WTC11 (cell line): ENCODE measurements at regions not wholly inside any gene's neighbourhood (a gene's known extent, or its start where the extent isn't known, plus 50 kb on each side); places are given as distances from the start of the nearest gene placed in this dataset.

ENCODE experiments used
- ATAC-seq: fragments of 200-7000 bp; cut with Tn5 transposase; 2 replicates; pipeline ENCODE4 v1.10.0; 2021; ENCODE audit warnings: mild to moderate bottlenecking, moderate library complexity
- CTCF ChIA-PET: fragments of 300-600 bp; sonication (Branson Sonifier 250); formaldehyde crosslinking; loops from one replicate; lab custom pipeline; 2021; ENCODE audit warnings: antibody characterized with exemption; lab: Charles Lee
- POLR2A ChIA-PET: fragments of 350-600 bp; sonication (Branson Sonifier 250); formaldehyde crosslinking; loops from one replicate; lab custom pipeline; 2021; ENCODE audit warnings: antibody characterized with exemption; lab: Charles Lee
- DNase-seq: peaks from one replicate; pipeline ENCODE4 v3.0.0; 2021; ENCODE audit warnings: low spot score
- H3K27ac Mint-ChIP-seq: 2 replicates; pipeline ENCODE4 v1.8.0; 2021; ENCODE audit warnings: mixed read lengths
- H3K27me3 Mint-ChIP-seq: 2 replicates; pipeline ENCODE4 v1.8.0; 2021; ENCODE audit warnings: low read depth, mild to moderate bottlenecking, moderate library complexity, mixed read lengths
- H3K36me3 Mint-ChIP-seq: 2 replicates; pipeline ENCODE4 v1.8.0; 2021; ENCODE audit warnings: mixed read lengths
- H3K4me1 Mint-ChIP-seq: 2 replicates; pipeline ENCODE4 v1.8.0; 2022; ENCODE audit warnings: mixed read lengths
- H3K4me3 Mint-ChIP-seq: 2 replicates; pipeline ENCODE4 v1.8.0; 2021; ENCODE audit warnings: mild to moderate bottlenecking, moderate library complexity, mixed read lengths
- H3K9me3 Mint-ChIP-seq: 2 replicates; pipeline ENCODE4 v1.8.0; 2021; ENCODE audit warnings: mixed read lengths
- ESRRA ChIP-seq: sonication (generic); formaldehyde crosslinking; IDR thresholded peaks from 2 replicates; pipeline ENCODE4 v1.8.1; 2022; ENCODE audit warnings: mild to moderate bottlenecking, missing genetic modification reagents, borderline replicate concordance
- FOXJ3 ChIP-seq: sonication (generic); formaldehyde crosslinking; IDR thresholded peaks from 2 replicates; pipeline ENCODE4 v1.9.0; 2021; ENCODE audit warnings: missing genetic modification reagents, mild to moderate bottlenecking, borderline replicate concordance
- FOXK1 ChIP-seq: sonication (generic); formaldehyde crosslinking; IDR thresholded peaks from 2 replicates; pipeline ENCODE4 v1.8.0; 2022; ENCODE audit warnings: mild to moderate bottlenecking, moderate library complexity, missing genetic modification reagents
- FOXP4 ChIP-seq: sonication (generic); formaldehyde crosslinking; IDR thresholded peaks from 2 replicates; pipeline ENCODE4 v1.8.0; 2022; ENCODE audit warnings: mild to moderate bottlenecking, missing genetic modification reagents
- GTF2I ChIP-seq: fragments of 250-450 bp; sonication (Bioruptor Pico); conservative IDR thresholded peaks from 2 replicates; pipeline ENCODE4 v1.4.0; 2021; ENCODE audit warnings: mild to moderate bottlenecking
- HMGA2 ChIP-seq: fragments of 250-450 bp; sonication (Bioruptor Pico); IDR thresholded peaks from 2 replicates; pipeline ENCODE4 v1.4.0; 2021; ENCODE audit warnings: mild to moderate bottlenecking, moderate library complexity
- NFATC4 ChIP-seq: fragments of 250-450 bp; sonication (Bioruptor Pico); IDR thresholded peaks from 2 replicates; pipeline ENCODE4 v1.9.0; 2021; ENCODE audit warnings: mild to moderate bottlenecking
- NFE2L1 ChIP-seq: sonication (generic); formaldehyde crosslinking; IDR thresholded peaks from 2 replicates; pipeline ENCODE4 v1.8.1; 2023; ENCODE audit warnings: missing genetic modification reagents
- NFYB ChIP-seq: sonication (generic); formaldehyde crosslinking; conservative IDR thresholded peaks from 2 replicates; pipeline ENCODE4 v1.8.0; 2022; ENCODE audit warnings: low read depth, missing genetic modification reagents
- OVOL2 ChIP-seq: fragments of 250-450 bp; sonication (Bioruptor Pico); IDR thresholded peaks from 2 replicates; pipeline ENCODE4 v1.9.0; 2021; ENCODE audit warnings: mild to moderate bottlenecking, borderline replicate concordance
- PRDM15 ChIP-seq: sonication (generic); formaldehyde crosslinking; IDR thresholded peaks from 2 replicates; pipeline ENCODE4 v1.8.0; 2022; ENCODE audit warnings: missing genetic modification reagents
- PREB ChIP-seq: sonication (generic); formaldehyde crosslinking; IDR thresholded peaks from 2 replicates; pipeline ENCODE4 v1.8.1; 2022; ENCODE audit warnings: mild to moderate bottlenecking, missing genetic modification reagents, moderate library complexity, borderline replicate concordance
- USF1 ChIP-seq: sonication (generic); formaldehyde crosslinking; IDR thresholded peaks from 2 replicates; pipeline ENCODE4 v1.8.0; 2022; ENCODE audit warnings: mild to moderate bottlenecking, missing genetic modification reagents
- USF2 ChIP-seq: sonication (generic); formaldehyde crosslinking; IDR thresholded peaks from 2 replicates; pipeline ENCODE4 v1.8.1; 2023; ENCODE audit warnings: mild to moderate bottlenecking, missing genetic modification reagents, moderate library complexity
- ZBTB21 ChIP-seq: sonication (generic); formaldehyde crosslinking; IDR thresholded peaks from 2 replicates; pipeline ENCODE4 v1.8.1; 2023; ENCODE audit warnings: mild to moderate bottlenecking, missing genetic modification reagents, borderline replicate concordance
- ZNF281 ChIP-seq: sonication (generic); formaldehyde crosslinking; IDR thresholded peaks from 2 replicates; pipeline ENCODE4 v1.8.0; 2023; ENCODE audit warnings: mild to moderate bottlenecking, missing genetic modification reagents
- TF ChIP-seq, protein P1 (sequence below): sonication (generic); formaldehyde crosslinking; IDR thresholded peaks from 2 replicates; pipeline ENCODE4 v1.8.1; 2023; ENCODE audit warnings: mild to moderate bottlenecking, missing genetic modification reagents
- TF ChIP-seq, protein P2 (sequence below): sonication (generic); formaldehyde crosslinking; IDR thresholded peaks from 2 replicates; pipeline ENCODE4 v1.8.0; 2022; ENCODE audit warnings: mild to moderate bottlenecking, missing genetic modification reagents
- TF ChIP-seq, protein P3 (sequence below): sonication (generic); formaldehyde crosslinking; IDR thresholded peaks from 2 replicates; pipeline ENCODE4 v1.8.1; 2022; ENCODE audit warnings: low read depth, missing genetic modification reagents, borderline replicate concordance

DNA sequence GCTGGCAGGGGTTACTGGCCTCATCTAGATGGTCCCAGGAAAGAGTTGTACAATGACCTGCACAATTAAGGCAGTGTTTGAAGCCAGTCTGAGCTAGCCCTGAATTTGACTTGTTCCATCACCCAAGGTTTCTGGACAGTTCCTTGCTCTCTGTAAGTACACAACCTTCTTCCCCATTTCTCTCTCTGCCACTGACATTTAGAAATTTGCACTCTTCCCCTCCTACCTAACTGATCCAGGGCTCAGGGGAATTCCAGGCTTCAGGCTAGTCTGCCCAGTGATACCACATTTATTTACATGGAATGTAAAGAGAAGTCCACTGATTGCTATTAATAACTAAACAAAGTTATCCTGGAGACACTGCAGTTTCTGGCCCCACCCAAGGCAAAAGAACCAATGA, 139.0 kb upstream of the GPR26 start:
- peaks cover 22% of the 10 kb centered on the region for H3K9me3 Mint-ChIP-seq
- CTCF ChIA-PET: no interaction called here
- H3K27me3 Mint-ChIP-seq: no peaks in the 10 kb centered on the region
- ATAC-seq (no peak), DNase-seq (no peak)
- no peak overlapping the region for H3K27ac Mint-ChIP-seq
- H3K4me3 Mint-ChIP-seq: no peak overlapping the region
- peaks cover 8% of the 10 kb centered on the region for H3K36me3 Mint-ChIP-seq
- TF ChIP-seq USF1 (CRISPR knock-in tag) (no peak), FOXK1 (CRISPR knock-in tag) (no peak), PREB (no peak), OVOL2 (CRISPR knock-in tag) (no peak), NFYB (no peak), PRDM15 (CRISPR knock-in tag) (no peak), HMGA2 (CRISPR knock-in tag) (no peak), NFATC4 (no peak), ZBTB21 (no peak), FOXP4 (CRISPR knock-in tag) (no peak)
- TF ChIP-seq, protein P1, sequence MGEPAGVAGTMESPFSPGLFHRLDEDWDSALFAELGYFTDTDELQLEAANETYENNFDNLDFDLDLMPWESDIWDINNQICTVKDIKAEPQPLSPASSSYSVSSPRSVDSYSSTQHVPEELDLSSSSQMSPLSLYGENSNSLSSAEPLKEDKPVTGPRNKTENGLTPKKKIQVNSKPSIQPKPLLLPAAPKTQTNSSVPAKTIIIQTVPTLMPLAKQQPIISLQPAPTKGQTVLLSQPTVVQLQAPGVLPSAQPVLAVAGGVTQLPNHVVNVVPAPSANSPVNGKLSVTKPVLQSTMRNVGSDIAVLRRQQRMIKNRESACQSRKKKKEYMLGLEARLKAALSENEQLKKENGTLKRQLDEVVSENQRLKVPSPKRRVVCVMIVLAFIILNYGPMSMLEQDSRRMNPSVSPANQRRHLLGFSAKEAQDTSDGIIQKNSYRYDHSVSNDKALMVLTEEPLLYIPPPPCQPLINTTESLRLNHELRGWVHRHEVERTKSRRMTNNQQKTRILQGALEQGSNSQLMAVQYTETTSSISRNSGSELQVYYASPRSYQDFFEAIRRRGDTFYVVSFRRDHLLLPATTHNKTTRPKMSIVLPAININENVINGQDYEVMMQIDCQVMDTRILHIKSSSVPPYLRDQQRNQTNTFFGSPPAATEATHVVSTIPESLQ (CRISPR knock-in tag): no peak
- TF ChIP-seq, protein P2, sequence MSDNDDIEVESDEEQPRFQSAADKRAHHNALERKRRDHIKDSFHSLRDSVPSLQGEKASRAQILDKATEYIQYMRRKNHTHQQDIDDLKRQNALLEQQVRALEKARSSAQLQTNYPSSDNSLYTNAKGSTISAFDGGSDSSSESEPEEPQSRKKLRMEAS: no peak
- TF ChIP-seq, protein P3, sequence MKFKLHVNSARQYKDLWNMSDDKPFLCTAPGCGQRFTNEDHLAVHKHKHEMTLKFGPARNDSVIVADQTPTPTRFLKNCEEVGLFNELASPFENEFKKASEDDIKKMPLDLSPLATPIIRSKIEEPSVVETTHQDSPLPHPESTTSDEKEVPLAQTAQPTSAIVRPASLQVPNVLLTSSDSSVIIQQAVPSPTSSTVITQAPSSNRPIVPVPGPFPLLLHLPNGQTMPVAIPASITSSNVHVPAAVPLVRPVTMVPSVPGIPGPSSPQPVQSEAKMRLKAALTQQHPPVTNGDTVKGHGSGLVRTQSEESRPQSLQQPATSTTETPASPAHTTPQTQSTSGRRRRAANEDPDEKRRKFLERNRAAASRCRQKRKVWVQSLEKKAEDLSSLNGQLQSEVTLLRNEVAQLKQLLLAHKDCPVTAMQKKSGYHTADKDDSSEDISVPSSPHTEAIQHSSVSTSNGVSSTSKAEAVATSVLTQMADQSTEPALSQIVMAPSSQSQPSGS (CRISPR knock-in tag): no peak
- TF ChIP-seq, all 79 proteins: peak for 0
- no peaks in the 10 kb centered on the region for H3K4me1 Mint-ChIP-seq
- POLR2A ChIA-PET: no interaction called here

DNA sequence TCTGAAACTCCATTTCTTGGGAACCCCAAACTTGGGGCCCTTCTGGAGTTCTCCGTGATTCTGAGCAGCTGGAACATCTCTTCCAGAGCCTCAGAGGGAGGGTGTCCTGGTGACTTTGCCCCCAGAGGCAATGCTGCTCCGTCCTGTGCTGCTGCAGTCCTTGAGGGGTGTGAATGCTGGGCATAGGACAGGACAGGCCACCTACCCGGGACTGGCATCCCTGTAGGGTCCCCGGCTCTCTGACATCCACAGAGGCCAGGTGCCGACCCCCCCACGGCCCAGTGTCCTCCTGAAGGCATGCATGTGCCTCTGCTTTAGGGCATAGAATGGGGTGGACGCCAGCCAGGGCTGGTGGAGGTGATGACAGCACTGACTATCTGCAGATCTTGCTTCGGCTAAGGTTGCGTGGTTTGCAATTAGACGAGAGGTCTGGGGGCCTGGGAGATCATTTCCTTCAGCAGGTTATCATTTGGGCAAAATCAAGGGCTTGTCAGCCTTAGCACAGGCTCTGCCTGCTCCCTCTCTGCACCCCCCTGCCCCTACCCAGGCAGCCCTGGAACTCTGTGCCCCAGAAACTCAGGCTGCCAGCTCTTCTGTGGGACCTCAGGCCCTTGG, 136.9 kb upstream of the GPR26 start:
- peaks cover 5% of the 10 kb centered on the region for H3K4me1 Mint-ChIP-seq
- no peak for ATAC-seq
- CTCF ChIA-PET: interaction anchor here (0.7 to 1.5 kb wide), 5 partner anchors 10 to 74 kb away, joined by 3 to 14 read pairs (median 6); no protein-coding TSS in a partner anchor
- H3K9me3 Mint-ChIP-seq: peaks cover 18% of the 10 kb centered on the region
- H3K27ac Mint-ChIP-seq: no peak overlapping the region
- no peak overlapping the region for H3K4me3 Mint-ChIP-seq
- H3K36me3 Mint-ChIP-seq: peaks cover 16% of the 10 kb centered on the region
- no peaks in the 10 kb centered on the region for H3K27me3 Mint-ChIP-seq
- no peak for DNase-seq
- TF ChIP-seq HMGA2 (CRISPR knock-in tag): no peak
- TF ChIP-seq ZNF281 (CRISPR knock-in tag): no peak
- no peak for TF ChIP-seq NFE2L1 (CRISPR knock-in tag)
- TF ChIP-seq USF2: no peak
- no peak for TF ChIP-seq FOXJ3 (CRISPR knock-in tag)
- no peak for TF ChIP-seq ESRRA (CRISPR knock-in tag)
- TF ChIP-seq GTF2I (CRISPR knock-in tag): no peak
- POLR2A ChIA-PET: no interaction called here
